Vagina (tissue), 2 donors: ENCODE measurements at regions not wholly inside any gene's neighbourhood (a gene's known extent, or its start where the extent isn't known, plus 50 kb on each side); places are given as distances from the start of the nearest gene placed in this dataset.

ENCODE experiments used
- POLR2A ChIP-seq, 2 donors: fragments of 450-650 bp; IDR thresholded peaks; one replicate each; pipeline ENCODE4 v1.6.1; 2017; ENCODE audit warnings: antibody characterized with exemption in 2 of 2, mild to moderate bottlenecking in 2 of 2, moderate library complexity in 2 of 2
- POLR2AphosphoS5 ChIP-seq, 2 donors: sonication (generic); formaldehyde crosslinking; IDR thresholded peaks; one replicate each; pipeline ENCODE4 v1.9.0; 2017; ENCODE audit warnings: antibody characterized with exemption in 2 of 2, mild to moderate bottlenecking in 2 of 2, low read depth in 1 of 2; ENCODE audit not compliant: insufficient read depth in 1 of 2
- TF ChIP-seq, protein P1 (sequence below), 3 experiments: fragments of 450-650 bp in 2 of 3; fragments of 200-600 bp in 1 of 3; sonication (generic) in 1 of 3; IDR thresholded peaks; one replicate each; pipeline ENCODE4 v1.5.1; 2017 to 2019; ENCODE audit warnings: antibody characterized with exemption in 3 of 3, mild to moderate bottlenecking in 2 of 3, moderate library complexity in 2 of 3

DNA sequence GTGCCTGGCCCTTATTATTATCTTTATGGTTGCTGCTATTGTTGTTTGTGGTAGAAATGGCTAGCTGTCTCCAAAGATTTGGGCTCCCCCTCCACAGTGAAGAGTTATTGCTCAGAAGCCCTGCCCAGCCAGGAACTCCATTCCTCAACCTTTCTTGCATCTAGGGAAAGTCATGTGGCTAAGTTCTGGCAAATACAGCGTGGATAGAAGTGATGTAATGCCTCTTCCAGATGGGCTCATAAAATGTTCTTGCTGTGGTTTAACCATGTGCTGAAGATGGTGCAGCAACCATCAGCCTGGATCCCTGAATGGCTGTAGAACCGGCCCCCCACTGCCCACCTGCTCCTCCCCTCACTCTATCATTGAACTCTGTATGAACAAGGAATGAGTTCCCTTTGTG is 203.5 kb upstream of the E2F8 start:
- no peak for TF ChIP-seq POLR2AphosphoS5 (IDR thresholded peaks at IDR 0.05; ENCODE audit: insufficient read depth in 1 of 2, low read depth in 1 of 2)
- TF ChIP-seq, protein P1, sequence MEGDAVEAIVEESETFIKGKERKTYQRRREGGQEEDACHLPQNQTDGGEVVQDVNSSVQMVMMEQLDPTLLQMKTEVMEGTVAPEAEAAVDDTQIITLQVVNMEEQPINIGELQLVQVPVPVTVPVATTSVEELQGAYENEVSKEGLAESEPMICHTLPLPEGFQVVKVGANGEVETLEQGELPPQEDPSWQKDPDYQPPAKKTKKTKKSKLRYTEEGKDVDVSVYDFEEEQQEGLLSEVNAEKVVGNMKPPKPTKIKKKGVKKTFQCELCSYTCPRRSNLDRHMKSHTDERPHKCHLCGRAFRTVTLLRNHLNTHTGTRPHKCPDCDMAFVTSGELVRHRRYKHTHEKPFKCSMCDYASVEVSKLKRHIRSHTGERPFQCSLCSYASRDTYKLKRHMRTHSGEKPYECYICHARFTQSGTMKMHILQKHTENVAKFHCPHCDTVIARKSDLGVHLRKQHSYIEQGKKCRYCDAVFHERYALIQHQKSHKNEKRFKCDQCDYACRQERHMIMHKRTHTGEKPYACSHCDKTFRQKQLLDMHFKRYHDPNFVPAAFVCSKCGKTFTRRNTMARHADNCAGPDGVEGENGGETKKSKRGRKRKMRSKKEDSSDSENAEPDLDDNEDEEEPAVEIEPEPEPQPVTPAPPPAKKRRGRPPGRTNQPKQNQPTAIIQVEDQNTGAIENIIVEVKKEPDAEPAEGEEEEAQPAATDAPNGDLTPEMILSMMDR (IDR thresholded peaks at IDR 0.05): no peak
- TF ChIP-seq POLR2A (IDR thresholded peaks at IDR 0.05): no peak
